Mesodermal cell (in vitro differentiated cells): ENCODE measurements at regions not wholly inside any gene's neighbourhood (a gene's known extent, or its start where the extent isn't known, plus 50 kb on each side); places are given as distances from the start of the nearest gene placed in this dataset.
"Not testable (repeated sequence)": the region's sequence is repeated elsewhere in the genome, so short reads cannot be mapped to it uniquely, and the experiment has no call there.

Experiments used
- H3K27ac ChIP-seq: 2 replicates; pipeline ENCODE4 v1.7.0; 2013; ENCODE audit warnings: mild to moderate bottlenecking, low read depth, low read length, moderate library complexity; ENCODE audit not compliant: severe bottlenecking
- H3K36me3 ChIP-seq: 2 replicates; pipeline ENCODE4 v1.7.1; 2013; ENCODE audit warnings: mild to moderate bottlenecking, low read length, moderate library complexity; ENCODE audit not compliant: control insufficient read depth, insufficient read depth
- H3K4me1 ChIP-seq: one replicate; pipeline ENCODE4 v1.7.1; 2013; ENCODE audit warnings: mild to moderate bottlenecking, low read length; ENCODE audit not compliant: insufficient read depth, control insufficient read depth, poor library complexity, severe bottlenecking
- H3K4me3 ChIP-seq: 2 replicates; pipeline ENCODE4 v1.7.0; 2013; ENCODE audit warnings: low read length, control low read depth, mild to moderate bottlenecking; ENCODE audit not compliant: insufficient read depth, poor library complexity, severe bottlenecking; ENCODE audit errors: extremely low read depth
- H3K9me3 ChIP-seq: 2 replicates; pipeline ENCODE4 v1.7.1; 2013; ENCODE audit warnings: mild to moderate bottlenecking, low read length, moderate library complexity; ENCODE audit not compliant: control insufficient read depth
- WGBS, 2 experiments: methylation state at CpG; one replicate each; pipeline ENCODE4 v1.1.5; 2013; ENCODE audit warnings: missing lambda C conversion rate in 2 of 2; ENCODE audit not compliant: insufficient coverage in 2 of 2; 5-methylcytosine and 5-hydroxymethylcytosine counted together

DNA sequence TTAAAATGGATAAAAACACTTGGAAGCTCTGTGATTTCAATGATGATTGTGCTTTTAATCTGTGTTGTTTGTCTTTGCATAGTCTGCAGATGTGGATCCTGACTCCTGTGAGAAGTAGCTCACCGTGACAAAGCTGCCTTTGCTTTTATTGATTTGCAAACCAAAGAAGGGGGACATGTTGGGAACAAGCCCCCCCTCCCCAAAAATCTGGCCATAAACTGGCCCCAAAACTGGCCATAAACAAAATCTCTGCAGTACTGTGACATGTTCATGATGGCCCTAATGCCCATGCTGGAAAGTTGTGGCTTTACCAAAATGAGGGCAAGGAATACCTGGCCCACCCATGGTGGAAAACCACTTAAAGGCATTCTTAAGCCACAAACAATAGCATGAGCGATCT is 202.4 kb downstream of the YTHDC2 start:
- H3K36me3 ChIP-seq, H3K27ac ChIP-seq, H3K4me3 ChIP-seq, H3K4me1 ChIP-seq: not testable (repeated sequence)
- no CpG with 5 or more reads among the region's 2 CpGs for WGBS, 2 experiments
- H3K9me3 ChIP-seq, result peaks cover 11% of the 10 kb centered on the region

DNA sequence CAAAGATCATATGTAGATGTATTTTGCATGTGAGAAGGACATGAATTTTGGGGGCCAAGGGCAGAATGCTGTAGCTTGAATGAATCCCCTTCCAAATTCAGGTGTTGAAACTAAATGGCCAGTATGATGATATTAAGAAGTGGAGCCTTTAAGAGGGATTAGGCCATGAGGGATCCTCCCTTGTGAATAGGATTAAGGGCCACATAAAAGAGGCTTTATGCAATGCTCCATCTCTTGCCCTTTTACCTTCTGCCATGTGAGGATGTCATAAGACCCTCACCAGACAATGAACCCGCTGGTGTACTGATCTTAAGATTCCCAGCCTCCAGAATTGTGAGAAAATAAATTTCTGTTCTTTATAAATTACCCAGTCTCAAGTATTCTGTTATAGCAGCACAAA is 206.1 kb downstream of the YTHDC2 start:
- H3K4me3 ChIP-seq, result no peak overlapping the region
- H3K9me3 ChIP-seq, result peaks cover 11% of the 10 kb centered on the region
- WGBS, 2 experiments, result no CpG with 5 or more reads among the region's 1 CpG
- no peaks in the 10 kb centered on the region for H3K4me1 ChIP-seq
- no peak overlapping the region for H3K27ac ChIP-seq
- H3K36me3 ChIP-seq, result no peaks in the 10 kb centered on the region

DNA sequence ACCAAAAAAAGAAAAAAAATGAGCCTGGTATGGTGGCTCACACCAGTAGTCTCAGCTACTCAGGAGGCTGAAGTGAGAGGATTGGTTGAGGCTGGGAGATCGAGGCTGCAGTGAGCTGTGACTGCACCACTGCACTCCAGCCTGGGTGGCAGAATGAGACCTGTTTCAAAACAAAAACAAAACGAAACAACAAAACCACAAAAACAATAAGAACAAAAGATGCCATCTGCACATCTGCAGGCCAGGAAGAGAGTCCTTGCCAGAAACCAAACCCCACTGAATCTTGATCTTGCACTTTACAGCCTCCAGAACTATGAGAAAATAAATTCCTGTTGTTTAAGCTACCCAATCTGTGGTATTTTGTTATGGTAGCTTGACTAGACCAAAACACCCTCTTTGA is 207.7 kb downstream of the YTHDC2 start:
- WGBS, 2 experiments, result 63 to 85% methylated on average over 1 to 2 of the region's 2 CpGs
- Histone ChIP-seq H3K4me3 (no peak overlapping the region), H3K36me3 (no peaks in the 10 kb centered on the region), H3K27ac (no peak overlapping the region), H3K4me1 (no peaks in the 10 kb centered on the region), H3K9me3 (peaks cover 11% of the 10 kb centered on the region)

DNA sequence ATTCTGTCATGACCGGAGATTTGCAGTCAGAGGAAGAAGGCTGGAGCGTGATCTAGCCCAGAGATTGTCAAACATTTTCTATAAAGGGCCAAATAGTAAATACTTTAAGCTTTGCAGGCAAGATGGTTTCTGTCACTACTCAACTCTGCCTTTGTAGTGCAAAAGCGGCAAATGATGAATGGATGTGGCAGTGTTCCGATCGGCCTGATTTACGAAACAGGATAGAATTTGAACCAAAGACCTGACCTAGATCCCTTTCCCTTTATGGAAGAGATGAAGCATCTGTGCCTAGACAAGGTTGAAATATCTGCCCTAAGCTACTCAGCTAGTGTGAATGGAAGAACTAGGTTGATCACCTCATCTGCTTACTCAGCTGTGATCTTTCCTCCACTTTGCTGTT is 209.5 kb downstream of the YTHDC2 start:
- Histone ChIP-seq H3K27ac (no peak overlapping the region), H3K9me3 (no peaks in the 10 kb centered on the region), H3K4me3 (no peak overlapping the region), H3K4me1 (no peaks in the 10 kb centered on the region), H3K36me3 (no peaks in the 10 kb centered on the region)
- WGBS, 2 experiments, result 67 to 86% methylated on average over 4 to 5 of the region's 6 CpGs

DNA sequence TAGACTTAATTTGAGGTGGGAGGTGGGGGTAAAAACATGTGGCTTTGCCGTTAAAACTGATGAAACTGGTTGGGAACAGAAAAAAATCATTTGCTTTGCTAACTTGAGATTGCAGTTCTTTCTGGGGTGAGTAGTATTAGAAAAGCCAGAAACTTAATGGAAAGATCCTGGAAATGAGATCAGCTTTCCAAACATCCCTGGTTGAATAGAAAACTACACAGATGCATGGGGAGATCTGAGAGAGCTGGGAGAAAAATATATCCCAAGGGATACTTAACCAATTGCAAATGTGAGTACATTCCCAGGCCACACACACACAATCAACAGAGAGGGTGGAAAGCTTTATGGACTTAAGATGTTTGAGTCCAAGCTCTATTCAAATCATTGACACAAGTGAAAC is 222.3 kb downstream of the YTHDC2 start:
- Histone ChIP-seq H3K27ac (no peak overlapping the region), H3K4me1 (no peaks in the 10 kb centered on the region), H3K36me3 (no peaks in the 10 kb centered on the region), H3K9me3 (no peaks in the 10 kb centered on the region), H3K4me3 (no peak overlapping the region)
- WGBS, 2 experiments, result 83% methylated on average over 1 of the region's 1 CpG

DNA sequence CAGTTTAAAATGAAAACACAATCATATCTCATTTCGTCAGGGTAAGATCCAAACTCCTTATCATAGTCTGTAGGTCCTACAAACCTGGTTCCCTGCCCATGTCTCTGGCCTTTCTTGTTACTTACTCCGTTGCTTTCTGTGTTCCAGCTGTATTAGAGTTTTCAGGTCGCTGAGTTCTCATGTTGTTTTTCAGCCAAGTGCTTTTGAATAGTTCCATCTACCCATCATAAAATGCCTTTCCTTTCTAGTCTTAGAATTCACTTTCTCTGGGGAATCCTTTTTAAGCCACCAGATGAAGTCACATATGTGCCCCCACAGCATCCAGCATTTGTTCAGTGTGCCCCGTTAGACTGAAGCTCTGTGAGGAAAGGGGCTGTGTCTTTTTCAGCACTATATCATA is 228.7 kb downstream of the YTHDC2 start:
- no peak overlapping the region for H3K4me3 ChIP-seq
- no peak overlapping the region for H3K27ac ChIP-seq
- 81 to 95% methylated on average over 3 of the region's 4 CpGs for WGBS, 2 experiments
- no peaks in the 10 kb centered on the region for H3K9me3 ChIP-seq
- no peaks in the 10 kb centered on the region for H3K36me3 ChIP-seq
- no peaks in the 10 kb centered on the region for H3K4me1 ChIP-seq

DNA sequence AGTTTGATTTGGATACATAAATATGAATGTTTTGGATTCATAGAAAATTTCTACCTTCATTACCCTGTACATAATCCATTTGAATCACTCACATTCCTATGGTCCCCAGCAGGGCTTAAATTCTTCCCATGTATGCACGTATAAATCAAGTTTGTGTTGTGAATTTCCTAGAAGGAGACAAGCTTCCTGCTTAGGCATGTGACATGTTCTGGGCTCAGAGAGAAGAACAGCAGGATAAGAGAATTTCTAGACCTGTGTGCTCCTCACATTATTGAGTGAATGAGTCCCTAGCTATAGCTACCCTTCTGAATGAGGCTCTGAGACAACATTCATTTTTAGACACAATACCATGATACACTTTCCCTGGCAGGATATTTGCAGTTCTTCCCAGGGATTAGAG is 229.1 kb downstream of the YTHDC2 start:
- no peaks in the 10 kb centered on the region for H3K36me3 ChIP-seq
- WGBS, 2 experiments, result no CpG with 5 or more reads among the region's 1 CpG
- no peak overlapping the region for H3K4me3 ChIP-seq
- H3K27ac ChIP-seq, result no peak overlapping the region
- H3K9me3 ChIP-seq, result no peaks in the 10 kb centered on the region
- no peaks in the 10 kb centered on the region for H3K4me1 ChIP-seq

DNA sequence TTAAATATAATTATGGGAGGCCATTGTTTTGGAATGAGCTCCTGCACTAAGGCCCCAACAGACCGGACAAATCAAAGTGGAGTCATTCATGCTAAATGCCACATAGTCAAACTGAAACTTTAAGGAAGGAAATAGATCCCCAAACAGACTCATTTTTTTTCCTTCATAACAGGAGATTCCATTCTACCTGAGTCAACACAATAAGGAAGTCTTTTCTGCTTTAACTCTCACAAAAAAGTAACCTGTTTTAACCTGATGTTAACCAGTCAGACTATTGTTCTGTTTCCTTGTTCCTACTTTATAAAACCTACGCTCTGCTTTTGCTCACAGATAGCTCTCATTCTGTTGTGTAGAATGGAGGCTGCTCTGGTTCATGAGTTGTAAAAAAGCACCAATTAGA is 234.9 kb downstream of the YTHDC2 start:
- Histone ChIP-seq H3K4me1 (no peaks in the 10 kb centered on the region), H3K27ac (no peak overlapping the region), H3K36me3 (no peaks in the 10 kb centered on the region), H3K4me3 (no peak overlapping the region), H3K9me3 (peaks cover 8% of the 10 kb centered on the region)
- WGBS, 2 experiments, result no CpG with 5 or more reads among the region's 2 CpGs

DNA sequence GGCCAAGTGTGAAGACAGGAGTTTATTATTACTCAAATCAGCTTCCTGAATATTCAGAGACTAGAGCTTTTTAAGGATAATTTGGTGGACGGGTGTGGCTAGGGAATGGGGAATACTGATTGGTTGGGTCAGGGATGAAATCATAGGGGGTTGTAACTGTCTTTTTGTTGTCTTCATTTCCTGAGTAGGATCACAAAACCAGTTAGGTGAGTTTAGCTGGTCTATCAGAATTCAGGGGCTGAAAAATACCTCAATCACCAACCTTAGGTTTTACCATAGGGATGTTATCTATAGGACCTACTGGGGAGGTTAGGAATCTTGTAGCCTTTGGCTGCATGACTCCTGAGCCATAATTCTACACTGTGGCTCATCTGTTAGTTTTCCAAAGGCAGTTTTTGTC is 235.8 kb downstream of the YTHDC2 start:
- H3K9me3 ChIP-seq, result peaks cover 8% of the 10 kb centered on the region
- no peak overlapping the region for H3K4me3 ChIP-seq
- no peaks in the 10 kb centered on the region for H3K4me1 ChIP-seq
- no peak overlapping the region for H3K27ac ChIP-seq
- H3K36me3 ChIP-seq, result no peaks in the 10 kb centered on the region
- WGBS, 2 experiments, result 80% methylated on average over 1 of the region's 1 CpG; no CpG with 5 or more reads in 1 of the 2 experiments

DNA sequence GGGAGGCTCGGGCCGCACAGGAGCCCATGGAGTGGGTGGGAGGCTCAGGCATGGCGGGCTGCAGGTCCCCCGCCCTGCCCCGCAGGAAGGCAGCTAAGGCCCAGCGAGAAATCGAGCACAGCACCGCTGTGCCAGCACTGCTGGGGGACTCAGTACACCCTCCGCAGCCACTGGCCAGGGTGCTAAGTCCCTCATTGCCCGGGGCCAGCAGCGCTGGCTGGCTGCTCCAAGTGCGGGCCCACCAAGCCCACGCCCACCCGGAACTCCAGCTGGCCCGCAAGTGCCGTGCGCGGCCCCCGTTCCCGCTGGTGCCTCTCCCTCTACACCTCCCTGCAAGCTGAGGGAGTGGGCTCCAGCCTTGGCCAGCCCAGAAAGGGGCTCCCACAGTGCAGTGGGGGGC is 239.7 kb downstream of the YTHDC2 start:
- WGBS, 2 experiments, result 81 to 100% methylated on average over 1 to 8 of the region's 20 CpGs
- H3K4me1 ChIP-seq, H3K4me3 ChIP-seq, H3K9me3 ChIP-seq, H3K36me3 ChIP-seq, H3K27ac ChIP-seq: not testable (repeated sequence)

DNA sequence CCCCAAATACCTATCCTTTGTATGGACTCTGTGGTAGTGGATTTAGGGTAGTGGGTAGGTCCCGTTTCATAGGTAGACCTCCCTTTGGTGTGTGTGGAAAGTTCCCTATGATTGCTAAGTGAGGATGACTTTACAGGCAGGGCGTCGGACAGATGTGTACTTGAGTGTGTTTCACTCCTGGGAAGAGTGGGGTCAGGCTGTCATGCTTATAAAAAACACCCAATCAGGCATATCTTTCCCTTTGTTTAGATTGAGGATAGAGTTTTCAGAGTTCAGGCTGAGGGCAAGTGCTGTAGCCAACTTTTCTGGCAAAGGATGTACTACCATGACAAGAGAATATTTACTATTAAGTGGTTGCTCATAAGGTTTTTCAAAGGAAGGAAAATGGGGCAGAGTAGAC is 242.0 kb downstream of the YTHDC2 start:
- H3K4me3 ChIP-seq, result no peak overlapping the region
- no peak overlapping the region for H3K27ac ChIP-seq
- H3K4me1 ChIP-seq, result no peaks in the 10 kb centered on the region
- H3K9me3 ChIP-seq, result no peaks in the 10 kb centered on the region
- 100% methylated on average over 1 of the region's 3 CpGs for WGBS, 2 experiments
- H3K36me3 ChIP-seq, result no peaks in the 10 kb centered on the region

DNA sequence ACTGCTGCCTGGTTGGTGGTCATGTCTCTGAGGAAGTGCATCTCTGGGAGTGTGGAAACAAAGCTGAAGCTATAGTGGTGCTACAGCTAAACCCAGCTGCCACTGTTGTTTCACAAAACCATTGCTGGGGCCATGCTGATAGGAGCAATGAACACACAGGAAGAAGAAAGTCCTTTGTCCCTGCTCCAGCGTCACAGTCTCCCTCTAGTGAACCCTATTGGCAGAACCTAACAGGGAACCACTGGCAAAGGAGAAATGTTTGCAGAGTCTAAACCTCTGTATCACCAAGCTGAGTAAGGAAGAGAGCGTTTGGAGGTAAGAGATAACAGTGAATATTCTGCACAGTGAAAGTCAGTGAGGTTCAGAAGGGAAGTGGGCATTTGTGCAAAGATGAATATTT is 244.0 kb downstream of the YTHDC2 start:
- Histone ChIP-seq H3K9me3 (no peaks in the 10 kb centered on the region), H3K4me3 (no peak overlapping the region)
- 82% methylated on average over 2 of the region's 2 CpGs; no CpG with 5 or more reads in 1 of the 2 experiments for WGBS, 2 experiments

More for the DNA sequence above, 244.0 kb downstream of the YTHDC2 start:
- Histone ChIP-seq H3K4me1 (no peaks in the 10 kb centered on the region), H3K27ac (no peak overlapping the region), H3K36me3 (no peaks in the 10 kb centered on the region)
